Spleen (tissue), 11 donors: ENCODE measurements at regions not wholly inside any gene's neighbourhood (a gene's known extent, or its start where the extent isn't known, plus 50 kb on each side); places are given as distances from the start of the nearest gene placed in this dataset.

Source experiments
- DNase-seq: peaks from one replicate; pipeline ENCODE4 v3.0.0-alpha.2; 2020
- H3K27ac ChIP-seq, 8 donors: fragments of 200-600 bp; sonication (generic) in 7 of 8; 1 replicate in 4 of 8; 2 replicates in 4 of 8; pipeline versions ENCODE4 v1.5.0 to v1.8.0; 2016 to 2021; ENCODE audit warnings: inconsistent platforms in 4 of 8, mild to moderate bottlenecking in 4 of 8, moderate library complexity in 1 of 8
- H3K27me3 ChIP-seq, 7 donors: fragments of 200-600 bp; sonication (generic) in 6 of 7; replicated peaks in 1 of 7; 1 replicate in 4 of 7; 2 replicates in 3 of 7; pipeline versions ENCODE4 v1.5.0 to v1.8.0; 2016 to 2021; ENCODE audit warnings: inconsistent platforms in 3 of 7, mild to moderate bottlenecking in 1 of 7
- H3K36me3 ChIP-seq, 6 donors: fragments of 200-600 bp; sonication (generic) in 5 of 6; 1 replicate in 4 of 6; 2 replicates in 2 of 6; pipeline versions ENCODE4 v1.5.0 to v1.8.0; 2016 to 2021; ENCODE audit warnings: inconsistent platforms in 2 of 6
- H3K4me1 ChIP-seq, 6 donors: fragments of 200-600 bp; sonication (generic) in 5 of 6; 1 replicate in 3 of 6; 2 replicates in 3 of 6; pipeline versions ENCODE4 v1.5.0 to v1.8.0; 2016 to 2021; ENCODE audit warnings: inconsistent platforms in 3 of 6
- H3K4me3 ChIP-seq, 8 donors: fragments of 200-600 bp; sonication (generic) in 7 of 8; 1 replicate in 4 of 8; 2 replicates in 4 of 8; pipeline versions ENCODE4 v1.5.0 to v1.8.0; 2016 to 2021; ENCODE audit warnings: inconsistent platforms in 4 of 8, mild to moderate bottlenecking in 4 of 8, moderate library complexity in 2 of 8
- H3K9me3 ChIP-seq, 8 donors: fragments of 200-600 bp; sonication (generic) in 7 of 8; 1 replicate in 4 of 8; 2 replicates in 4 of 8; pipeline versions ENCODE4 v1.5.0 to v1.8.0; 2016 to 2021; ENCODE audit warnings: inconsistent platforms in 4 of 8
- POLR2A ChIP-seq, 3 donors: fragments of 450-650 bp; IDR thresholded peaks; one replicate each; pipeline ENCODE4 v1.5.1; 2017; ENCODE audit warnings: antibody characterized with exemption in 3 of 3, mild to moderate bottlenecking in 1 of 3
- POLR2AphosphoS5 ChIP-seq, 3 donors: sonication (generic); formaldehyde crosslinking; IDR thresholded peaks; one replicate each; pipeline ENCODE4 v1.5.1; 2017; ENCODE audit warnings: antibody characterized with exemption in 3 of 3
- WGBS, 5 donors: extraction: QIAGEN DNeasy Blood & Tissue Kit in 3 of 5; methylation state at CpG; one replicate each; pipeline versions ENCODE4 v1.1.5 to v1.1.7; 2013 to 2018; 5-methylcytosine and 5-hydroxymethylcytosine counted together
- intact Hi-C: fragments of 100-400 bp; cut with DNase I; formaldehyde crosslinking; loops from one replicate; pipeline ENCODE4 v1.15.0; 2023; ENCODE audit warnings: low total_unique reads
- TF ChIP-seq, protein P1 (sequence below), 11 experiments: fragments of 200-600 bp in 7 of 11; fragments of 450-650 bp in 4 of 11; sonication (generic) in 4 of 11; IDR thresholded peaks in 8 of 11; conservative IDR thresholded peaks in 3 of 11; 1 replicate in 7 of 11; 2 replicates in 4 of 11; pipeline versions ENCODE4 v1.4.0 to v1.8.0; 2016 to 2021; ENCODE audit warnings: antibody characterized with exemption in 11 of 11, inconsistent platforms in 4 of 11, mild to moderate bottlenecking in 1 of 11
- donor health status: healthy with polysubstance abuse.
- donor health status: DM: no; HTN: no; CAD: no; lungs with moderate emphysema.
- donor health status: DM: no; HTN: no; CAD: no.
- donor health status: Bipolar disorder and iron deficiency.
- donor health status: healthy.
- donor health status: DM: no; HTN: no; CAD: no.
- donor health status: DM: yes; HTN: yes; CAD: no.

DNA sequence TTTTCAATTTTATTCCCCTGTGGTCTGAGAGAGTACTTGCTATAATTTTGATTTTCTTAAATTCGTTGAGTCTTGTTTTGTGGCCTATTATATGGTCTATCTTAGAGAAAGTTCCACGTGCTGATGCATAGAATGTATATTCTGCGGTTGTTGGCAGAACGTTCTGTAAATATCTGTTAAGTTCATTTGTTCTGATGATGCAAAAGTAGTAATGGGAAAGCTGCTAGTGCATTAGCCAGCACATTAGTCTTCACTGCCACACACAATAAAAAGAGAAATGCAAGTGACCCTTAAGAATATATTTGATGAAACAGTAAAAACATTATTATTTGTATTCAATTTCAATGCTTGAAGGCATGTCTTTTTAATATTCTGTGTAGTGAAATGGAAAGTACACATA lies 84.8 kb downstream of the GTPBP8 start:
- no peaks in the 10 kb centered on the region for H3K4me1 ChIP-seq
- no peak for DNase-seq
- H3K36me3 ChIP-seq, result no peaks in the 10 kb centered on the region
- WGBS, 5 donors, result 69 to 72% (median 71%) methylated on average over 4 of the region's 4 CpGs
- H3K27ac ChIP-seq, result no peak overlapping the region
- no peaks in the 10 kb centered on the region for H3K9me3 ChIP-seq
- no peaks in the 10 kb centered on the region for H3K27me3 ChIP-seq
- no peak overlapping the region for H3K4me3 ChIP-seq
- TF ChIP-seq POLR2AphosphoS5 (IDR thresholded peaks at IDR 0.05), result no peak
- TF ChIP-seq, protein P1, sequence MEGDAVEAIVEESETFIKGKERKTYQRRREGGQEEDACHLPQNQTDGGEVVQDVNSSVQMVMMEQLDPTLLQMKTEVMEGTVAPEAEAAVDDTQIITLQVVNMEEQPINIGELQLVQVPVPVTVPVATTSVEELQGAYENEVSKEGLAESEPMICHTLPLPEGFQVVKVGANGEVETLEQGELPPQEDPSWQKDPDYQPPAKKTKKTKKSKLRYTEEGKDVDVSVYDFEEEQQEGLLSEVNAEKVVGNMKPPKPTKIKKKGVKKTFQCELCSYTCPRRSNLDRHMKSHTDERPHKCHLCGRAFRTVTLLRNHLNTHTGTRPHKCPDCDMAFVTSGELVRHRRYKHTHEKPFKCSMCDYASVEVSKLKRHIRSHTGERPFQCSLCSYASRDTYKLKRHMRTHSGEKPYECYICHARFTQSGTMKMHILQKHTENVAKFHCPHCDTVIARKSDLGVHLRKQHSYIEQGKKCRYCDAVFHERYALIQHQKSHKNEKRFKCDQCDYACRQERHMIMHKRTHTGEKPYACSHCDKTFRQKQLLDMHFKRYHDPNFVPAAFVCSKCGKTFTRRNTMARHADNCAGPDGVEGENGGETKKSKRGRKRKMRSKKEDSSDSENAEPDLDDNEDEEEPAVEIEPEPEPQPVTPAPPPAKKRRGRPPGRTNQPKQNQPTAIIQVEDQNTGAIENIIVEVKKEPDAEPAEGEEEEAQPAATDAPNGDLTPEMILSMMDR (IDR thresholded peaks at IDR 0.05 in 8 of 11, conservative IDR thresholded peaks at IDR 0.05 in 3 of 11), result no peak
- TF ChIP-seq POLR2A (IDR thresholded peaks at IDR 0.05), result no peak
- intact Hi-C loops, result no loop called here

DNA sequence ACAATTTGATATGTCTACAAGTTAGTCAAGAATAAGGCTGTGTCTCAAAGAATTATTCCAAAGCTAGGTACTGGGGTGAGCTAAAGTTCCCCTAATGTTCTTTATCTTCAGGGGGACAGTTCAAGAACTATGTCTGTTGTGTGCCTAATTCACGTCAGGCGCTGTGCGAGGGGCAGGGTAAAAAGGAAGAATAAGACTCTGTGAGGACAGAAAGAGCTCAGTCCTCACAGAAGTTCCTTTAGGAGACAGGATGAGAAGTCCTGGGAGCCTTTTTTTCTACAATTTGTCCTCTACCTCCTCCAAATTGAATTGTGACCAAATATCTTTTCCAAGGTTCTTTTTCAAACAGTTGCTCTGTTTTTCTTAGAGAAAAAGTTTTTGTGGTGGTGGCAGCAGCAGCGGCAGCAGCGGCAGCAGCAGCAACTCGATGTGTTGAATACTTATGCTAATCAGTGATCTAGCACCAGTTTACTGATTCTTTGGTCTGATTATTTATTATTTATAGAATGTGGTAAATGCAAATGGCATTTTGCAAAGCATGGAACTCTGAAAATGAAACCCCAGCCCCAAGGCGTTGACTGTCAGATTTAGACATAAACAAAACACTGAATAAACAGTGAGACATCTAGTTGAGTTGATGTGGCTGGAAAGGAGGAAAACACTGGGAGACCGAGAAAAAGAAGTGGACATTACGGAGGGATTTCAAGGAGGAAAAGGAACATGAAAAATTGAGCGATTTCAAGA lies 88.6 kb downstream of the GTPBP8 start:
- DNase-seq, result no peak
- H3K4me3 ChIP-seq, result no peak overlapping the region
- intact Hi-C loops, result no loop called here
- H3K36me3 ChIP-seq, result no peaks in the 10 kb centered on the region
- TF ChIP-seq POLR2AphosphoS5 (IDR thresholded peaks at IDR 0.05) (no peak), POLR2A (IDR thresholded peaks at IDR 0.05) (no peak)
- TF ChIP-seq, protein P1 (IDR thresholded peaks at IDR 0.05 in 8 of 11, conservative IDR thresholded peaks at IDR 0.05 in 3 of 11), result no peak
- peaks cover 0 to 3% (median 0%) of the 10 kb centered on the region in 6 donors for H3K4me1 ChIP-seq
- 67 to 75% (median 70%) methylated on average over 10 of the region's 10 CpGs for WGBS, 5 donors
- no peak overlapping the region for H3K27ac ChIP-seq
- H3K9me3 ChIP-seq, result no peaks in the 10 kb centered on the region
- H3K27me3 ChIP-seq, result no peaks in the 10 kb centered on the region

DNA sequence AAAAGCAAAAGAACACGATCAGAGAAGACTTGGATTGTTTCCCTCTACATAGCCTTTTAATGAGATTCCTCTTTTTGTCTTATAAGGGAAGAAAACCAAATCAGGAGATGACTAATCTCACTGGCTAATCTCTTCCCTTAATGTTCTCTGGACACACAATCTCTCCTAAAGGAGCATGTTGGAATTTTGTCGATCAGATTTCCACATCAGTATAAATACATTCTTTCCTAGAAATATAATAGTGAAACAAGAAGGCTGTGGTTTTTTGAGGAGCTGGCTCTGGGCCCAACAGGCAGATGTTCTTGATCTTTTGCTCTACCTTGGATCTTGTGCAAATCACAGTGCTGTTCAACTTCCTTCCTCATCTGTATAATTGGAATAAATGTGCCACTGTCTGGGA lies 94.0 kb downstream of the GTPBP8 start:
- DNase-seq, result no peak
- H3K36me3 ChIP-seq, result peaks cover 0 to 6% (median 0%) of the 10 kb centered on the region in 6 donors
- H3K4me1 ChIP-seq, result peaks cover 0 to 8% (median 0%) of the 10 kb centered on the region in 6 donors
- no peak overlapping the region for H3K4me3 ChIP-seq
- H3K27ac ChIP-seq, result no peak overlapping the region
- no peaks in the 10 kb centered on the region for H3K9me3 ChIP-seq
- intact Hi-C loops, result no loop called here
- WGBS, 5 donors, result 11 to 31% (median 23%) methylated on average over 2 of the region's 2 CpGs
- no peaks in the 10 kb centered on the region for H3K27me3 ChIP-seq
- TF ChIP-seq POLR2AphosphoS5 (IDR thresholded peaks at IDR 0.05) (no peak), POLR2A (IDR thresholded peaks at IDR 0.05) (no peak)
- TF ChIP-seq, protein P1 (IDR thresholded peaks at IDR 0.05 in 8 of 11, conservative IDR thresholded peaks at IDR 0.05 in 3 of 11), result no peak

DNA sequence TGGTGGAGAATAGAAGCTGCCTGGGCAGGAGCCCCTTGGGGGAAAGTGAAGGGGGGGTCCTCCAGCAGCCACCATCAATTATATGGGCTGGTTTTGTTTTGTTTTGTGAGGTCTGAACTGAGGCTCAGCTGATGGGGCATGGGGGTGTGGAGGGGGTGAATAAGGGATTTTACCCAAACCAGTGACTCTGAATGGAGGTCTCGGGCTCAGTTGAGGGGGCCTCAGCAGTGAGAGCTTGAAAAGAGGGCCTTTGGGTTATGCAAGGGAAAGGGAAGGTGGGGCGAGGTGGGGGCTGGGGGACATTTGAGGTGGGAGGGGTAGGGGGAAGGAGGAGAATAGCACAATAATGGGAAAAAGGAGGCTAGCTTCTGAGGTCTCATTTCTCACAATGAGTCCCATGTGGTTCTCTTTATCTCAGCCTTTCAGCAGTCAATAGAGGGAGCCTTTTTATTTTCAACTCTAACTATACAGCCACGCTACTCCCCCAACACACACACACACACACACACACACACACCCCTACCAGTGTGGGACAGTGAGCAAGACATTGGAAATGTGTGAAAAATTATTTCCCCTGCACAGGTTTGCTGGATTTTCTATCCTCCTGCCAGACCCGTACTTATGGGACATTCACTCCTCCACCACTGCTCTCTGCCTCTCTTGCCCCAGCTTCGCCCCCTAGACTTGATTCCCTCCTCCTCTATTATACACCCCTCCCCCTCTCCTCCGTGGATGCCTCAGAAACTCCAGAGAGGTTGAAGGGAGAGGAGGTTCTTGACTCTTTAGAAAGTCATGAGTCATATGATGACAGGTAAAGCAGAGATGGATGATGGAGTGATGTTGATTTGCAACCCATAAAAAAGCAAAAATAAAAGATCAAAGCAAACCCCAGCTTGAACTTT lies 96.0 kb downstream of the GTPBP8 start:
- peaks cover 0 to 8% (median 0%) of the 10 kb centered on the region in 6 donors for H3K4me1 ChIP-seq
- 76 to 89% (median 85%) methylated on average over 6 of the region's 6 CpGs for WGBS, 5 donors
- DNase-seq, result no peak
- no peak overlapping the region for H3K27ac ChIP-seq
- H3K4me3 ChIP-seq, result no peak overlapping the region
- no peaks in the 10 kb centered on the region for H3K9me3 ChIP-seq
- intact Hi-C loops, result no loop called here
- TF ChIP-seq POLR2AphosphoS5 (IDR thresholded peaks at IDR 0.05) (no peak), POLR2A (IDR thresholded peaks at IDR 0.05) (no peak)
- TF ChIP-seq, protein P1 (IDR thresholded peaks at IDR 0.05 in 8 of 11, conservative IDR thresholded peaks at IDR 0.05 in 3 of 11), result no peak
- no peaks in the 10 kb centered on the region for H3K27me3 ChIP-seq
- H3K36me3 ChIP-seq, result peaks cover 0 to 6% (median 0%) of the 10 kb centered on the region in 6 donors
